B cell (primary cell): ENCODE measurements at regions not wholly inside any gene's neighbourhood (a gene's known extent, or its start where the extent isn't known, plus 50 kb on each side); places are given as distances from the start of the nearest gene placed in this dataset.

ENCODE experiments used
- ATAC-seq: fragments of 200-7000 bp; cut with Tn5 transposase; one replicate; pipeline ENCODE4 v1.10.0; 2021; ENCODE audit warnings: low read depth, mild to moderate bottlenecking, moderate number of reproducible peaks, moderate library complexity
- CTCF ChIA-PET: fragments of 350-600 bp; sonication (Branson Sonifier 250); formaldehyde crosslinking; loops from one replicate; lab custom pipeline; 2021; ENCODE audit warnings: antibody characterized with exemption, inconsistent platforms; lab: Charles Lee
- POLR2A ChIA-PET: fragments of 350-600 bp; sonication (Branson Sonifier 250); formaldehyde crosslinking; loops from one replicate; lab custom pipeline; 2021; ENCODE audit warnings: antibody characterized with exemption; lab: Charles Lee
- DNase-seq: peaks from one replicate; pipeline ENCODE4 v3.0.0; 2013
- H2AFZ ChIP-seq: 2 replicates; pipeline ENCODE4 v1.6.1; 2012; ENCODE audit warnings: mild to moderate bottlenecking, low read depth, low read length; ENCODE audit not compliant: insufficient read depth, poor library complexity, severe bottlenecking
- H3K27ac ChIP-seq, 2 donors: 1 replicate in 1 of 2; 2 replicates in 1 of 2; pipeline ENCODE4 v1.5.1; 2012 to 2013; ENCODE audit warnings: low read length in 2 of 2, mild to moderate bottlenecking in 2 of 2, moderate library complexity in 1 of 2
- H3K27me3 ChIP-seq, 4 experiments: fragments of 200-600 bp in 1 of 4; sonication (generic) in 1 of 4; replicated peaks in 1 of 4; 1 replicate in 2 of 4; 2 replicates in 2 of 4; pipeline versions ENCODE4 v1.6.1 to v1.7.0; 2013 to 2016; ENCODE audit warnings: low read length in 3 of 4, mild to moderate bottlenecking in 2 of 4, mixed read lengths in 1 of 4, moderate library complexity in 1 of 4; ENCODE audit not compliant: insufficient read depth in 4 of 4, control insufficient read depth in 3 of 4; ENCODE audit errors: control extremely low read depth in 1 of 4
- H3K36me3 ChIP-seq, 2 experiments: replicated peaks in 1 of 2; 1 replicate in 1 of 2; 2 replicates in 1 of 2; pipeline versions ENCODE4 v1.6.1 to v1.7.1; 2013; ENCODE audit warnings: low read length in 1 of 2; ENCODE audit not compliant: insufficient read depth in 2 of 2, control insufficient read depth in 1 of 2; ENCODE audit errors: control extremely low read depth in 1 of 2, extremely low read depth in 1 of 2
- H3K4me1 ChIP-seq, 2 donors: fragments of 200-600 bp in 1 of 2; sonication (generic) in 1 of 2; 1 replicate in 1 of 2; 2 replicates in 1 of 2; pipeline versions ENCODE4 v1.5.1 to v1.6.1; 2013 to 2017; ENCODE audit warnings: low read length in 2 of 2; ENCODE audit not compliant: control insufficient read depth in 2 of 2, insufficient read depth in 2 of 2
- H3K4me2 ChIP-seq: replicated peaks from 2 replicates; pipeline ENCODE3; 2012; ENCODE audit warnings: mild to moderate bottlenecking, low read depth, low read length; ENCODE audit not compliant: poor library complexity, severe bottlenecking
- H3K4me3 ChIP-seq, 5 experiments: fragments of 200-600 bp in 1 of 5; sonication (generic) in 1 of 5; 1 replicate in 3 of 5; 2 replicates in 2 of 5; pipeline versions ENCODE4 v1.5.1 to v1.7.0; 2011 to 2016; ENCODE audit warnings: low read length in 4 of 5, mild to moderate bottlenecking in 4 of 5, low read depth in 2 of 5, control low read depth in 1 of 5, moderate library complexity in 1 of 5; ENCODE audit not compliant: insufficient read depth in 1 of 5; ENCODE audit errors: control extremely low read depth in 1 of 5, extremely low read depth in 1 of 5
- H3K79me2 ChIP-seq: fragments of 200-600 bp; sonication (generic); one replicate; pipeline ENCODE4 v1.6.0; 2016; ENCODE audit warnings: low read length; ENCODE audit not compliant: control insufficient read depth, insufficient read depth
- H3K9ac ChIP-seq: fragments of 200-600 bp; sonication (generic); 2 replicates; pipeline ENCODE4 v1.6.1; 2017; ENCODE audit warnings: mild to moderate bottlenecking, low read length, moderate library complexity
- H3K9me3 ChIP-seq, 3 donors: one replicate each; pipeline versions ENCODE4 v1.6.1 to v1.7.1; 2013; ENCODE audit warnings: low read length in 2 of 3; ENCODE audit not compliant: control insufficient read depth in 2 of 3, insufficient read depth in 1 of 3; ENCODE audit errors: control extremely low read depth in 1 of 3
- H4K20me1 ChIP-seq: 2 replicates; pipeline ENCODE4 v1.6.0; 2012; ENCODE audit warnings: mild to moderate bottlenecking, low read length; ENCODE audit not compliant: insufficient read depth, control insufficient read depth, poor library complexity, severe bottlenecking
- H3K27ac Mint-ChIP-seq: one replicate; pipeline ENCODE4 v1.8.0; 2021; ENCODE audit warnings: mixed read lengths
- H3K27me3 Mint-ChIP-seq: one replicate; pipeline ENCODE4 v1.8.0; 2021; ENCODE audit warnings: mixed read lengths
- H3K4me1 Mint-ChIP-seq: one replicate; pipeline ENCODE4 v1.8.0; 2021; ENCODE audit warnings: mixed read lengths
- H3K4me3 Mint-ChIP-seq: one replicate; pipeline ENCODE4 v1.8.0; 2021; ENCODE audit warnings: mixed read lengths
- H3K9me3 Mint-ChIP-seq: one replicate; pipeline ENCODE4 v1.8.0; 2022; ENCODE audit warnings: mixed read lengths; ENCODE audit not compliant: insufficient read depth
- EZH2 ChIP-seq: IDR thresholded peaks from 2 replicates; pipeline ENCODE4 v1.6.1; 2012; ENCODE audit warnings: borderline replicate concordance, low read depth, mild to moderate bottlenecking, moderate library complexity, low read length; ENCODE audit not compliant: insufficient read depth, poor library complexity, severe bottlenecking
- WGBS: methylation state at CpG from one replicate; pipeline ENCODE4 v1.1.5; 2013; ENCODE audit warnings: missing lambda C conversion rate; ENCODE audit not compliant: insufficient coverage; 5-methylcytosine and 5-hydroxymethylcytosine counted together
- intact Hi-C: fragments of 100-400 bp; cut with micrococcal nuclease; formaldehyde crosslinking; loops from one replicate; pipeline ENCODE4 v1.10.0; 2022
- TF ChIP-seq, protein P1 (sequence below): fragments of 200-600 bp; IDR thresholded peaks from one replicate; pipeline ENCODE4 v1.8.0; 2022; ENCODE audit warnings: antibody characterized with exemption, mild to moderate bottlenecking

DNA sequence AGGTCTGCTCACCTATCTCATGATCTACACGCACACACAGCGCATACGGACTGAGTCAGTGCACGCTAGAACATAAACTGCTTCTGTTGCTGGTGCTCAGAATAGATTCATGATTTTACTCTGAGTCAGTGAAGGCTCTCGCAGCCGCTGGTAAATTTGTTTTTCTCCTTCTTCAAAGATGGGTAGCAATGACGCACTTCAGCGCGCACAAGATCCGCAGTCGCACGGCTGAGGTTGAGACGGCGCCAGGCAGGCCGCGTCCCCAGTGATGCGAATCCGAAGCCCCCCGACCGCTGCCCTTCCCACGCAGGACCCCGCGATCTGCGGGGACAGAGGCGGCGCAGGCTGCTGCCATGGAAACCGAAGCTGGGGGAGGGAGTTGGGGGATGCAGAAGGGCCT is 103.7 kb upstream of the USP29 start:
- Histone ChIP-seq H3K4me2 (no peak overlapping the region), H3K4me3 (no peak overlapping the region), H3K79me2 (no peaks in the 10 kb centered on the region), H4K20me1 (no peaks in the 10 kb centered on the region), H2AFZ (no peak overlapping the region), H3K9ac (no peak overlapping the region), H3K9me3 (peaks cover 0 to 45% (median 0%) of the 10 kb centered on the region in 3 donors), H3K4me1 (no peaks in the 10 kb centered on the region), H3K36me3 (no peaks in the 10 kb centered on the region), H3K27me3 (no peaks in the 10 kb centered on the region), H3K27ac (no peak overlapping the region)
- no peak overlapping the region for H3K27ac Mint-ChIP-seq
- H3K4me1 Mint-ChIP-seq: no peaks in the 10 kb centered on the region
- intact Hi-C loops: no loop called here
- no peaks in the 10 kb centered on the region for H3K27me3 Mint-ChIP-seq
- no peak for TF ChIP-seq EZH2
- TF ChIP-seq, protein P1, sequence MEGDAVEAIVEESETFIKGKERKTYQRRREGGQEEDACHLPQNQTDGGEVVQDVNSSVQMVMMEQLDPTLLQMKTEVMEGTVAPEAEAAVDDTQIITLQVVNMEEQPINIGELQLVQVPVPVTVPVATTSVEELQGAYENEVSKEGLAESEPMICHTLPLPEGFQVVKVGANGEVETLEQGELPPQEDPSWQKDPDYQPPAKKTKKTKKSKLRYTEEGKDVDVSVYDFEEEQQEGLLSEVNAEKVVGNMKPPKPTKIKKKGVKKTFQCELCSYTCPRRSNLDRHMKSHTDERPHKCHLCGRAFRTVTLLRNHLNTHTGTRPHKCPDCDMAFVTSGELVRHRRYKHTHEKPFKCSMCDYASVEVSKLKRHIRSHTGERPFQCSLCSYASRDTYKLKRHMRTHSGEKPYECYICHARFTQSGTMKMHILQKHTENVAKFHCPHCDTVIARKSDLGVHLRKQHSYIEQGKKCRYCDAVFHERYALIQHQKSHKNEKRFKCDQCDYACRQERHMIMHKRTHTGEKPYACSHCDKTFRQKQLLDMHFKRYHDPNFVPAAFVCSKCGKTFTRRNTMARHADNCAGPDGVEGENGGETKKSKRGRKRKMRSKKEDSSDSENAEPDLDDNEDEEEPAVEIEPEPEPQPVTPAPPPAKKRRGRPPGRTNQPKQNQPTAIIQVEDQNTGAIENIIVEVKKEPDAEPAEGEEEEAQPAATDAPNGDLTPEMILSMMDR: no peak
- DNase-seq (no peak), ATAC-seq (no peak)
- H3K4me3 Mint-ChIP-seq: no peak overlapping the region
- ChIA-PET CTCF (no interaction called here), POLR2A (no interaction called here)
- 91% methylated on average over 23 of the region's 27 CpGs for WGBS
- H3K9me3 Mint-ChIP-seq: peaks cover 10% of the 10 kb centered on the region

DNA sequence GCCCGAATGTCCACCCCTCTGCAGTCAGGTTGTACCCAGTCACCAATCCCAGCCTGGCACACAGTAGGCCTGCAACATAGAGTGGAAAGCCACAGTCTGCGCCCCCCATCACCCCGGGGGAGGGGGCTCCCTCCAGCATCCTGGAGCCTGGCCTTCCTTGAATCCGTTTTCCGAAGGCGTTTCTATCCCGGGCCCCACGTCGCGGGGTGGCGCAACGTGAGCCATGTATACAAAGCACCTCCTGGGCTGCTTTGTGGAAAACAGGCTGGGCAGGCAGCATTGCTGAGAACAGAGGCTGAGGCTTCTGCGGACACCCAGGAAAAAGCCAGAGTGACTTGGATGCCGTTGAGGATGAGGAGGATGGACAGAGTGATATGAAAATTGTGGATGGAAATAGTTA is 103.3 kb upstream of the USP29 start:
- Histone ChIP-seq H3K79me2 (no peaks in the 10 kb centered on the region), H3K4me1 (no peaks in the 10 kb centered on the region), H3K27me3 (no peaks in the 10 kb centered on the region), H2AFZ (no peak overlapping the region), H4K20me1 (no peaks in the 10 kb centered on the region), H3K4me3 (no peak overlapping the region), H3K9me3 (peaks cover 0 to 48% (median 0%) of the 10 kb centered on the region in 3 donors), H3K4me2 (no peak overlapping the region), H3K9ac (no peak overlapping the region), H3K27ac (no peak overlapping the region), H3K36me3 (no peaks in the 10 kb centered on the region)
- POLR2A ChIA-PET: no interaction called here
- CTCF ChIA-PET: no interaction called here
- DNase-seq: no peak
- H3K27ac Mint-ChIP-seq: no peak overlapping the region
- no peaks in the 10 kb centered on the region for H3K27me3 Mint-ChIP-seq
- TF ChIP-seq, protein P1: no peak
- TF ChIP-seq EZH2: no peak
- intact Hi-C loops: no loop called here
- no peaks in the 10 kb centered on the region for H3K4me1 Mint-ChIP-seq
- no peak for ATAC-seq
- no peak overlapping the region for H3K4me3 Mint-ChIP-seq
- peaks cover 9% of the 10 kb centered on the region for H3K9me3 Mint-ChIP-seq
- WGBS: 72% methylated on average over 14 of the region's 14 CpGs
